Type B pancreatic cell (in vitro differentiated cells): ENCODE measurements at regions not wholly inside any gene's neighbourhood (a gene's known extent, or its start where the extent isn't known, plus 50 kb on each side); places are given as distances from the start of the nearest gene placed in this dataset.

Experiments
- DNase-seq: peaks from one replicate; pipeline ENCODE4 v3.0.0; 2021; ENCODE audit warnings: mixed read lengths; ENCODE audit not compliant: unreplicated experiment; ENCODE audit errors: extremely low spot score
- H3K27ac Mint-ChIP-seq: 2 replicates; pipeline ENCODE4 v1.8.0; 2021; ENCODE audit warnings: mild to moderate bottlenecking, mixed read lengths
- H3K27me3 Mint-ChIP-seq: 2 replicates; pipeline ENCODE4 v1.8.0; 2021; ENCODE audit warnings: mixed read lengths
- H3K36me3 Mint-ChIP-seq: 2 replicates; pipeline ENCODE4 v1.8.0; 2021; ENCODE audit warnings: mixed read lengths
- H3K4me1 Mint-ChIP-seq: one replicate; pipeline ENCODE4 v1.8.0; 2021; ENCODE audit warnings: mixed read lengths; ENCODE audit not compliant: unreplicated experiment
- H3K4me3 Mint-ChIP-seq: 2 replicates; pipeline ENCODE4 v1.8.0; 2021; ENCODE audit warnings: mild to moderate bottlenecking, mixed read lengths
- H3K9me3 Mint-ChIP-seq: 2 replicates; pipeline ENCODE4 v1.8.0; 2021; ENCODE audit warnings: mixed read lengths
- CTCF ChIP-seq: fragments of 200-600 bp; sonication (generic); conservative IDR thresholded peaks from 2 replicates; pipeline ENCODE4 v1.5.0; 2021; ENCODE audit warnings: antibody characterized with exemption, mild to moderate bottlenecking

- Mint-ChIP-seq H3K27ac (no peak overlapping the region), H3K4me3 (no peak overlapping the region)
Observed at GRCh38 chr6:145539831-145540230, 195.5 kb downstream of the EPM2A start.

GRCh38 chr6:145540741-145541140, 194.6 kb downstream of the EPM2A start:
- Mint-ChIP-seq H3K4me3 (no peak overlapping the region), H3K9me3 (no peaks in the 10 kb centered on the region), H3K27me3 (no peaks in the 10 kb centered on the region), H3K4me1 (no peaks in the 10 kb centered on the region), H3K36me3 (no peaks in the 10 kb centered on the region), H3K27ac (no peak overlapping the region)
- TF ChIP-seq CTCF, result no peak
- no peak for DNase-seq

More at GRCh38 chr6:145539831-145540230, 195.5 kb downstream of the EPM2A start:
- no peaks in the 10 kb centered on the region for H3K9me3 Mint-ChIP-seq
- no peaks in the 10 kb centered on the region for H3K36me3 Mint-ChIP-seq
- DNase-seq, result no peak
- no peaks in the 10 kb centered on the region for H3K27me3 Mint-ChIP-seq
- TF ChIP-seq CTCF, result no peak
- H3K4me1 Mint-ChIP-seq, result no peaks in the 10 kb centered on the region

DNA sequence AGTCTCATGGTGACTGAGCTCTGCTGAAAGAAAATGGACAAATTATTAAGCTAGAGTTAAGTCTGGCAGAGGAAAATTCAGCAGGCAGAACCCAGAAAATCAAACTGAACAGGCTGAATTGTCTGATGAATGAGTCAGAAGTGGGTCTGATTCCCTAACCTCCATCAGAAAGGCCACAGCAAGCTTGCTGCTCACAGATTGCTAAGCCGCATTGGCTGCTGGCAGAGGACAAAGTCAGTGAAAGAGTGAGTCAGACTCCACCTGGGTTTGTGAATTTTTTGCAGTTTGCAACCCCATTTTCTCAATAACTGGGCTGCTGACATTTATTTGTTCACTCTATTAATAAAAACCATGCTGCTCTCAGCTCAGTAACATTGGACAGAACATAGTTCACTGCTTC, 191.3 kb downstream of the EPM2A start:
- TF ChIP-seq CTCF, result no peak
- no peaks in the 10 kb centered on the region for H3K27me3 Mint-ChIP-seq
- no peaks in the 10 kb centered on the region for H3K36me3 Mint-ChIP-seq
- H3K4me1 Mint-ChIP-seq, result peaks cover 4% of the 10 kb centered on the region
- no peak overlapping the region for H3K27ac Mint-ChIP-seq
- DNase-seq, result no peak
- no peaks in the 10 kb centered on the region for H3K9me3 Mint-ChIP-seq
- H3K4me3 Mint-ChIP-seq, result no peak overlapping the region

DNA sequence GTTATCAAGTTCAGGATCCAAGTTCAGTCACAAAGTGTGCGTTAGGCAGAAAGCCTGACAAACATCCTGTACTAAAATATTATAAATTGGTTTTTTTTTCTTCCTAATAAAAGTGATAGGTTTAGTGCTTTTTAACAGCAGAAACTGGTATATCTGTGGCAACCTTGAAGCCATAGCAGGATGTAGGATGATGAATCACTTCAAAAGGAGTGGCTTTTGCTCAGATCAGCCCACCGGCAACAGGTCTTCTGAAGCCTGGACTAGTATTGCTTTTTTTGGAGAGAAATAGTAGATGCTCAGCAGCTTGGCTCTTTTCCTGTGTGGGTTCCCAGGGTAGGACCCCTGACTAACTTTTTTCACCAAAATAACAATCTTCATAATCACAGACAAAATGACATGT, 190.8 kb downstream of the EPM2A start:
- peaks cover 4% of the 10 kb centered on the region for H3K4me1 Mint-ChIP-seq
- no peak overlapping the region for H3K27ac Mint-ChIP-seq
- no peak for DNase-seq
- H3K9me3 Mint-ChIP-seq, result no peaks in the 10 kb centered on the region
- TF ChIP-seq CTCF, result no peak
- no peaks in the 10 kb centered on the region for H3K36me3 Mint-ChIP-seq
- no peak overlapping the region for H3K4me3 Mint-ChIP-seq
- no peaks in the 10 kb centered on the region for H3K27me3 Mint-ChIP-seq

- no peak for TF ChIP-seq CTCF
- Mint-ChIP-seq H3K27me3 (no peaks in the 10 kb centered on the region), H3K4me3 (no peak overlapping the region), H3K27ac (no peak overlapping the region), H3K9me3 (no peaks in the 10 kb centered on the region), H3K36me3 (no peaks in the 10 kb centered on the region), H3K4me1 (peaks cover 4% of the 10 kb centered on the region)
- DNase-seq, result no peak
Observed at GRCh38 chr6:145546265-145546664, 189.1 kb downstream of the EPM2A start.
